HG02870 (cell line): ENCODE measurements at regions not wholly inside any gene's neighbourhood (a gene's known extent, or its start where the extent isn't known, plus 50 kb on each side); places are given as distances from the start of the nearest gene placed in this dataset.
A peak's percentile ranks its signal among the peaks of the same experiment; 100 is the strongest.
"Not testable (repeated sequence)": the region's sequence is repeated elsewhere in the genome, so short reads cannot be mapped to it uniquely, and the experiment has no call there.

Experiments used
- ATAC-seq: cut with Tn5 transposase; IDR thresholded peaks from one replicate; pipeline ENCODE4 v1.9.1; 2021; ENCODE audit warnings: mild to moderate bottlenecking, moderate library complexity; ENCODE audit not compliant: unreplicated experiment

DNA sequence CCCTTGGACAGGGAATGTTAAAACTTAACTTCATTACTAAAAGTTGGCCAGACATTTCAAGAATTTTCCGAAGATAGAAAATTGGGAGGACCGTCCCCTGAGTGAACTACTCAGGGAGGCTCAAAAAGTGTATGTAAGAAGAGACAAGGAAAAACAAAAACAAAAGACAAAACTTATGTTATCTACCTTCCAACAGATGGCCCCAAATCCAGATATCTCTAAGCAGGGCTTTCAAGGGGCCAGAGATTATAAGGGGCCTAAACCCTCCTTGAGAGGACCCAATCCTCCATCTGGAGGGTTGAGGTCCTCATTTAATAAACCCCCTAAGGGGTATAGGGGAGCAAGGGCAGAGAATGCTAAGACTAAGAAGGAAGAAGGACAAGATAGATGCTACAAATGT lies 203.6 kb downstream of the SH2D4B start:
- ATAC-seq: no peak

DNA sequence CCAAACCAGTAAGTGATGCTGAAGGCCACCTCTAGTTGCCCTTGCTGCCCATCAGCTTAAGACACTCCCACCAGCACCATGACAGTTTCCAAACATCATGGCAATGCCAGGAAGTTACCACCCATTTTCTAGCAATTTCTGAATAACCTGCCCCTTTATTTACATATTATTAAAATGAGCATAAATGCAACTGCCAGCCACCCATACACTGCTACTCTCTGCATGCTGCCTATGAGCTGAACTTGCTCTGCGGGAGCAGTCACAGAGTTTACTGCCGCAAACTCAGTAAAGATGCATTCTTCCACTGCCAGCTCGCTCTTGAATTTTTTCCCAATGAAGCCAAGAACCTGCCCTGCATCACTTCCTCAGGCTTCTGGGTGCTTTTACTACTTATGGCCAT lies 212.6 kb downstream of the SH2D4B start:
- no peak for ATAC-seq

DNA sequence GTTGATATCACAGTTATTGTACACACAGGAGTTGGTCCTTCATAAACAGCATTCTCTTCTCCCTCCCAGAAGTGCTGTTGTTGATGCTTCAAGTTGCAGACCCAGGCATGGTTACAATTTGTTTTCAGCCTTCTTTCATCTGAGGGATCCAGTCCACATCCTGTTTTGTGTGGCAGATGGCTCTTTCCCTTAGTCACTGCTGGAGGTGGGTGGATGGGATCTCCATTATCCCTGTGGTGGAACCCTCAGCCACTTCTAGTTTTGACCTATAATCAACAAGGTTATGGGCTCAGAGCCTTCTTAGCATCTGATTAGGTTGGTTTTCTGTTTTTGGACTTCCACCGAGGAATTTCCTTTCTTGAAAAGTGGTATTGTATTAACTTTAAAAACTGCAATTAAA lies 214.2 kb downstream of the SH2D4B start:
- ATAC-seq: no peak

DNA sequence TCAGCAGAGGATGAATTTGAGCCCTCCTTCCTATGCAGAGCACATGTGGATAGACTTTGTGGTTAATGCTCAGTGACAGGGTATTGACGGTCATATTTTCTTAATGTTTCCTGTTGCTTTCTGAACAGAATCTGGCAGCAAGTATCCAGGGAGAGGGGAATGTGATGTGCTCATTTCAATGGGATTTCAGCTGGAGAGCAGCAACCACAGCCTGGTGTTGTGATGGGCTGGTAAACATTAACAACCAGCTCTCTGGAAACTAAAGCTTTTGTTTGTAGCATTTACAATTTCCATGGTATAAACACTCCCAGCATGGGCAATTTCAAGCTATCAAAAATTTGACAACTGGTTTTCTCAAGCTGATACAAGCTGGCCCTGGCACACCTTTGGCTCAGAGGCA lies 215.9 kb downstream of the SH2D4B start:
- ATAC-seq: no peak

DNA sequence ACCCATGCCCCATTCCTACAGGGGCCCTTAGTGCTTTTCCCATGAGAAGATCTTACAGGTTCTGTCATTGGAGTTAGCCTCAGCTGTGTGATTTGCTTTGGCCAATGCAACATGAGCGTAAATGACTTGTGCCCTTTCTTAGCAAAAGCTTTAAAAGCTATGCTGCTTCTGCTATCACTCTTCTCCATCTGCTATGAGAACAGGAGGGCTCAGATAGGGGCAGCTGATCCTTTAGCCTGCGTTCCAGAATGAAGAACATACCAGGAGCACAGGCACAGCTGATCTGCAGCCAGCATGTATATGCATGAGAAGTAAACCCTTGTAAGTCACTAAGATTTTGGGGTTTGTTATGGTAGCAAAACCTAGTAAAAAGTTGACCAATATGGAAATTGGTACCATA lies 218.2 kb downstream of the SH2D4B start:
- no peak for ATAC-seq

DNA sequence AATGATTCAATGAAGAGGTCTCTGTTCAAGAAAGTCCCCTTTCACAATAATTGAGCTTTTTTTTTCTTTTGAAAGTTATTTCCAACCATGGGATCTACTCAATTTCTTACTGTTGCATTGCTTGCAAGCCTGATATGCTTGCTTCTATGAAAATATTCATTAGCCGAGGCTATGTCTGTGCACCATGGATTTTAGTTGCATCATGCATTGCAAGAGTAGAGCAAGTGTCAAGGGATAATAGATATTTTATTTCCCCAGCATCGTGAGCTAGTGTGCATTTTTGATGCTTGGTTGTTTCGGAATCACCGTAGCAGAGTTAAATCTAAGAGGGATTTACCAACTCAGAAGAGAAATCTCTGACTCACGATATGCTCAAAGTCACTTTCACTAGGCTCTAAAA lies 222.0 kb downstream of the SH2D4B start:
- ATAC-seq: no peak

DNA sequence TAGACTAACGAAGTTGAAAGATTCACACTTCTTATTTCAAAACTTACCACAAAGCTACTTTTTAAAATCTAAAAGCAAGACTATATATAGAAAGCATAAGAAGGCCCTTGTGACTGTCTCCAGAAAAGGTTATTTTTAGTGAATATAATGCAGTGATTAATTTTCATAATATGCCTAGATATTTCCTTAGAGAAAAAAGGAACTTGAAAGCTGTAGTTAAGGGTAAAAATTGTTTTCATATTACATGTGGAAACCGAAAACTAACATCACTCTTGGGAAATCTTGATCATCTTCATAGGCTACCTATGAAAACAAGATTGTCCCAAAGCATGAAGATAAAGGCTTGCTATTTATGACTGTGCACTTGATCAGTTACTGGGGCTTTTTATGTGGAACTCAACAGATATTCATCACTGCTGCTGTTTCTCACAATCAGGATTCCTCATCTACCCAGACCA lies 223.2 kb downstream of the SH2D4B start:
- ATAC-seq: peak; percentile 68

DNA sequence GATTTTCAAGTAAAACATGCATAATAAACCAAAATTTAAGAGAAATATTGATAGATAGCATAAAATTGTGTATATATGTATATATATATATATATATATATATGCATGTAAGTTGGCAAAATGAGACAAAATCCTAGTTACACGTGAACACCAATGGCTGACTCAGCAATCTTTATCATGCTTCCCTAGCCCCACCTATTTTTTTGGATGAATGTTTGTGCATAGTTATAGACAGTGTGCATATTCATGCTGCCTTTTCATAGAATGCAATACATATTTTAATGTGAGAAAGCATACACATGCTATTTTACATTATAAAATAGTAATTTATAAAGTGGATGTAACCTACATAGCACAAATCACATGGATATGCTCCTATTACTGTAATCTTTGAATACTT lies 230.3 kb downstream of the SH2D4B start:
- no peak for ATAC-seq

DNA sequence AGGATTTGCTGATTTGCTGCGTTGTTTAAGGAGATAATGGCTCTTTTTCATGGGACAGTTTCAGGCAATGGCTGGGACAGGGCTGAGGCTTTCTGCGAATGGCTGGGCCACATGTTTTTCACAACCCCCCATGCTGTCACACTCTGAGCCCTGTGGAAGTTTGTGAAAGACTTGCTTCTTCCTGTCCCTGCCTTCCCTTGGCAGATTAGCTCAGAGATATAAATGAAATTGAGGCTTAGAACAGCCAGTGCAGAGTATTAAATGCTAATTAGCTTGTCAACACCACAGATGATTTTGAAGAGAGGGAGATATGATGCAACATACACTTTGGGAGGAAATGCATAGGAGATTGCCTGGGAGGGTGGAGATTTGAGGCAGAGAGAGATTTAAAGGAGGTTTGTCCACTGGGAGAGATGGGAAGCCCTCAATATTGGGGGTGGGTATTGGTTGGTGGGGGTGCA lies 232.0 kb downstream of the SH2D4B start:
- no peak for ATAC-seq

DNA sequence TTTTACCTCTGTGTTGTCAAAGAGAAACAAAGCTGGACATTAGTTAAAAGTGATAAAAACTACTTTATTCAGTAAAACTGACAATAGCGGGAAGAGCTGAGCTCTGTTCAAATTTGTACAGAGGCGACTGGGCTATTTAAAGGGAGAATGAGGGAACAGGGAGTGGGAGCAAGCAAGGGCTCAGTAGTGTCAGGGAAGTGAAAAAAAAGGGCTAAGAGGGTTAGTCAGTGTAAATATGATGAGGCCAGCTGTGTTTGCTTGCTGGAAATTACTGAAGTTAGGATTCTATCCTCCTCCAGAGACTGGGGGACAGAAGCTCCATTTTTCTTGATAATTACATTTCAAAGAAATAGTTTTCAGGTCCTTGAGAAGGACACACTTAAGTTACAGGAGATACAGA lies 232.5 kb downstream of the SH2D4B start:
- ATAC-seq: no peak

DNA sequence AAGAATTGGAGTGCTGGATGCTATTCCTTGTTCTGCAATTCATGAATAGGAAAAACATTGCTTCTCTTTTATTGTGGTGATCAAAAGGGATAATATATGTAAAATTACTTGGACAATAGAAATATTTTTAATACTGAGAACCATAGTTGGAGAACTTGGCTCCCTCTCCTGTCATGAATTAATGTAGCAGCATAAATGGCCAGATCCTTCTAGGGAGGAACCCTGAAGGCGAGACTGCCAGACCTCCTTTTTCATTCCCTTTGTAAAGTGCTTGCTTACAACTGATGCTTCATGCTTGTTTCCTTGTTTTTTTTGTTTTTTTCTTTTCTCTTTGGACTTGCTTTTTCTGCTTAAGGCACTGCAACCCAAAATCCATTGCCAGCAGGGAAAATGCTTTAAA lies 233.6 kb downstream of the SH2D4B start:
- ATAC-seq: no peak

DNA sequence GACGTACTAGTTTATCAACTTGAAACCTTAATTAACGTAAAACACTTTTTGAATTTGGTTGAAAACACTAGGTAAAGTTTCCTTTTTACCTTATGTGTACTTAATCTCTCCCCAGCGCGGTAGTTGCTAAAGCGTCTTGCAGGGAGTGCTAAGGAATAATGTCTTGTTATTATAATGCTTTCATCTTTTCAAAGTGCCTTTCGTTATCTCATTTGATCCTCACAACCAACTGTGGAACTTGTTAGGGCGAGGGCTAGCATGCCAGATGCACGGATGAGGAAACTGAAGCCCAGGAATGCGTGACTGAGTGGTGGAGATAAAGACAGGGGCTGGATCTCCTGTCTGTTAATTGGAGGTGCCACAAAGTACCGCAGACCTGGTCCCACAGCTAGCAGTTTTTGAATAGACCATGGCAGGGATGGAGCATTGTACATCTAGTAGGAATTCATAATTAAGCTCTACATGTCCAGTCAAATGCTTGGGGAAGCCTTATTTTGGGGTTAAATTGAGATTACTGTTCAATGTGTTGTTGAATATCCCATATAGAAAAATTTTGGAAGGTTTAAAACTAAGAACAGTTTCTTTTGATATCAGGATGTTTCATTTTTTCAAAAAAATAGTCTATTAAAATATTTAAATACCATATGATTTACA lies 234.3 kb downstream of the SH2D4B start:
- no peak for ATAC-seq

DNA sequence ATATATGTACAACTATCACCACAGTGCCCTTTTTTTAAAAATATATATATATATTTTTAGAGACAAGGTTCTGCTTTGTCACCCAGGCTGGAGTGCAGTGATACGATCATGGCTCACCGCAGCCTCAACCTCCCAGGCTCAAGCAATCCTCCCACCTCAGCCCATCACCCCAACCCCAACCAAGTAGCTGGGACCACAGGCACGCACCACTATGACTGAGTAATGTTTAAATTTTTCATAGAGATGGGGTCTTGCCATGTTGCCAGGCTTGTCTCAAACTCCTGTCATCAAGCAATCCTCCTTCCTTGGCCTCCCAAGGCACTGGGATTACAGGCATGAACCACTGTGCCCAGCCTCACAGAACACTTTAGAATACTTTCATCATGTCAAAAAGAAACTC lies 234.9 kb downstream of the SH2D4B start:
- no peak for ATAC-seq

DNA sequence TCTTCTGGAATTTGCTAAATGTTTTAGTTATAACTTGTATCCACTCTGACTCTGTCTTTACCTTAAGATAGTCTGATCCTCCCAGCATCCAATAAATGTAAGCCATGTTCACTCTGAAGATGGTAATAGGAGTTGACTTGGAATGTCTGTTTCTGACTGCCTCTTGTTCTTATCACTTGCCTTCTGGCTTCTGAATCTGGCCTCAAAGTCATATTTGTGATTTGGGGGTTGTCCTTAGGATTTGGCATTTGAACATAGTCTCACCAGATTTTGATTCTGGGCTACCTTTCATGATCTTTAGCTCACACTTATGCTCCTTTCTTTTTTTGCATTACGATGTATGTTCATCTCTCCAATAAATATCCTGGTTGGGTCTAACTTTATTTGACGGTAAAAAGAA lies 247.0 kb downstream of the SH2D4B start:
- ATAC-seq: no peak

DNA sequence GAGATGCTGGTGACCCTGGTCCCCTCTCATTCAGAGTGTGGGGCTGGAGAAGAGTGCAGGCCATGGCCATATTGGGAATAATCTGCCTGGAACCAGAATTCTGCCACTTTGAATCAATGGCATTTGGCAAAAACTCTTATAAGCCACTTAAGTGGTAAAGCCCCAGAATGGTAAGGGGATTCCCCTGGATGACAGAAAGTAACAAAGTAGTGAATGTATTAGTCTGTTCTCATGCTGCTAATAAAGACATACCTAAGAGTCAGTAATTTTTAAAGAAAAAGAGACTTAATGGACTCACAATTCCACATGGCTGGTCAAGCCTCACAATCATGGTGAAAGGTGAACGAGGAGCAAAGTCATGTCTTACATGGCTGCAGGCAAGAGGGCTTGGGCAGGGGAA lies 248.6 kb downstream of the SH2D4B start:
- no peak for ATAC-seq

DNA sequence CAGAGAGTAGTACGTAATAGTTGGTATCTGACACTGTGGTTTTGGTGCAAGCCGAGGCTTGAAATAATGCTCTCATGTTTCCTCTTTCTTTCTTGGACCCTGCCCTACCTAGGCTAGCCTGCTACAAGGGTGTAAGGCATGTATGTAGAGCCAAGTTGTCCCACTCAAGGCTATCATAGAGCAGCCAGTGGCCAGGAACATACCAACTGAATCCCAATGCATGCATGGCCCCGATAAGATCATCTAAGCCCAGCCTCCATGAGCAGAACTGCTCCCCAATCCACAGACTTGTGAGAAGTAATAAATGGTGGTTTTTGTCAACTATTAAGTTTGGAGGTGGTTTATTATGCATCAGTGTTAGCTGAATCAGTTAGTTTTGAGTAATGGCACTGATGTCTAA lies 250.2 kb downstream of the SH2D4B start:
- no peak for ATAC-seq

DNA sequence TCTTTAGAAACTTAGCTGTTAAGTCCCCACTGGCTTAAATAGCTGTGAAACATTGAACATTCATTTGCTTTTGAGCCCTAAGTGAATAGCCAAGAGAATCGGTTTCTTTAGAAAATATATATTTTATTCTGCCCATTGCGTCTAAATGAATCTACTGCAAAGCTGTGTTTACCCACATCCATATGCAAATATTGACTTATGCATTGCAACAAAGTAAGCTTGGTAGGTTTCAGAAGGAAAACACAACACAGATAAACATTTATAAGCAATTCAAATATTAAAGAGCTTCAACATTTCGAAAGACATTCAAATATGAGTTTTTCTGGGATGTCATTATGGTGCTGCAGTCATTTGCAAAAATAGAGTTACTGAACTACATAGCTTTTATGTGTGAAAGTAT lies 257.3 kb downstream of the SH2D4B start:
- no peak for ATAC-seq

DNA sequence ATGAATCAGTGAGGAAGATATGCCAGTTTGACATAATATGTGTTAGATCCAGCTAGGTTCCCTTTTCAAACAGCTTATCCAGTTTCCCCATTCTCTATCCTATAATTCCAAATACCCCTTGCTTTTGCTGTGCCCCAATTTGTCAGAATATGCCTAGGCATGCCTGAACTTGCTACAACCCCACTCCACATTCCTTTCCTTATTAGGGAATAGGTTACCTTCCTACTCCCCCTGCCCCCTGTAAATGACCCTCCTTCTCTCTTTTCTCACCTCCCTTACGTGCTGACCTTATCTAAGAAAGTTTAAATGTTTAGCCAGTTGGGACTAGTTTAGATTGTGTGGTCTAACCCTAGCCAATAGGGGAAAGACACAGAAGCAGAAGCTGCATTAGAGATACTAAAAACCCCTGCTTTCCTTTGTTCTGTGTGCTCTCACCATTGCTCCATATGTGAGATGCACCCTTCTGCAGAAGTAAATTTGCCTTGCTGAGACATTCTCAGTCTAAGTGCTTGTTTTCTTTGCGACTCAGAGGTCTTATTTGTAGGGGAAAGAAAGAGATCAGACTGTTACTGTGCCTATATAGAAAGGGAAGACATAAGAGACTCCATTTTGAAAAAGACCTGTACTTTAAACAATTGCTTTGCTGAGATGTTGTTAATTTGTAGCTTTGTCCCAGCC lies 267.8 kb downstream of the SH2D4B start:
- ATAC-seq: no peak

DNA sequence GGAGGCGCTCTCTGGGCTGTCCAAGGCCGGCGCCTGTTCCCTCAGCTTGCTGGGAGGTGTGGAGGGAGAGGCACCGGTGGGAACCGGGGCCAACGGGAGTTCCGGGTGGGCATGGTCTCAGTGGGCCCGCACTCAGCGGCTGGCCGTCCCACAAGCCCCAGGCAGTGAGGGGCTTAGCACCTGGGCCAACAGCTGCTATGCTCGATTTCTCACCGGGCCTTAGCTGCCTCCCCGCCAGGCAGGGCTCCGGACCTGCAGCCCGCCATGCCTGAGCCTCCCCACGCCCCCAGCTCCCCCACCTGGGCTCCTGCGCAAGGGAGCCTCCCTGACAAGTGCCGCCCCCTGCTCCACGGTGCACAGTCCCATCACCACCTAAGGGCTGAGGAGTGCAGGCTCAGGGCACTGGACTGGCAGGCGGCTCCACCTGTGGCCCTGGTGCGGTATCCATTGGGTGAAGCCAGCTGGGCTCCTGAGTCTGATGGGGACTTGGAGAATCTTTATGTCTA lies 276.5 kb downstream of the SH2D4B start:
- ATAC-seq: no peak

DNA sequence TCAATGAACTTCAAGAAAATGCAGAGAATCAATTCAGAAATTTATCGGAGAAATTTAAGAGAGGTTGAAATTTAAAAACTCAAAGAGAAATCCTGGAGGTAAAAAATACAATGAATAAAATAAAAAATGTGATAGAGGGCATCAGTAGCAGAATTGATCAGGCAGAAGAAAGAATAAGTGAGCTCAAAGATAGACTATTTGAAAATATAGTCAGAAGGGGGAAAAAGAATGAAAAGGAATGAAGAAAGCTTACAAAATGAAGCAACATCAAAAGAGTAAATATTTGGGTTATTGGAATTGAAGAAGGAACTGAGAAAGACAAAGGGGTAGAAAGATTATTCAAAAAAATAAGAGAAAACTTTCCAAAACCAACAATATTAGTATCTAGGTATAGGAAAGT lies 291.4 kb downstream of the SH2D4B start:
- no peak for ATAC-seq

DNA sequence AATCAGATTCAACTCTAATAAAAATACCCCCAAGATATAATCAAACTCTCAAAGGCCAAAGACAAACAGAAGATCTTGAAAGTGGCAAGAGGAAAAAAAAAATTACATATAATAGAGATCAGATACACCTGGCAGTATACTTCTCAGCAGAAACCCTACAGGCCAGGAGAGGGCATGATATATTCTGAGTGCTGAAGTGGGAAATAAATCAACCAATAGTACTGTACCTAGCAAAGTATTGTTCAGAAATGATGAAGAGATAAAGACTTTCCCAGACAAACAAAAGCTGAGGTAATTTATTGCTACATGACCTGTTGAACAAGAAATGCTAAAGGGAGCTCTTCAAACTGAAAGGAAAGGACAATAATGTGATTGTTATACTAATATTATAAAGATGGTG lies 291.9 kb downstream of the SH2D4B start:
- no peak for ATAC-seq

DNA sequence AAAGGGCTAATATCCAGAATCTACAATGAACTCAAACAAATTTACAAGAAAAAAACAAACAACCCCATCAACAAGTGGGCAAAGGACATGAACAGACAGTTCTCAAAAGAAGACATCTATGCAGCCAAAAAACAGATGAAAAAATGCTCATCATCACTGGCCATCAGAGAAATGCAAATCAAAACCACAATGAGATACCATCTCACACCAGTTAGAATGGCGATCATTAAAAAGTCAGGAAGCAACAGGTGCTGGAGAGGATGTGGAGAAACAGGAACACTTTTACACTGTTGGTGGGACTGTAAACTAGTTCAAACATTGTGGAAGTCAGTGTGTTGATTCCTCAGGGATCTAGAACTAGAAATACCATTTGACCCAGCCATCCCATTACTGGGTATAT lies 295.0 kb downstream of the SH2D4B start:
- not testable (repeated sequence) for ATAC-seq
